NCI-H510A (cell line): ENCODE measurements at regions not wholly inside any gene's neighbourhood (a gene's known extent, or its start where the extent isn't known, plus 50 kb on each side); places are given as distances from the start of the nearest gene placed in this dataset.

Experiments used
- DNase-seq: peaks from one replicate; lab custom pipeline; 2025; lab: John Stamatoyannopoulos, UW

DNA sequence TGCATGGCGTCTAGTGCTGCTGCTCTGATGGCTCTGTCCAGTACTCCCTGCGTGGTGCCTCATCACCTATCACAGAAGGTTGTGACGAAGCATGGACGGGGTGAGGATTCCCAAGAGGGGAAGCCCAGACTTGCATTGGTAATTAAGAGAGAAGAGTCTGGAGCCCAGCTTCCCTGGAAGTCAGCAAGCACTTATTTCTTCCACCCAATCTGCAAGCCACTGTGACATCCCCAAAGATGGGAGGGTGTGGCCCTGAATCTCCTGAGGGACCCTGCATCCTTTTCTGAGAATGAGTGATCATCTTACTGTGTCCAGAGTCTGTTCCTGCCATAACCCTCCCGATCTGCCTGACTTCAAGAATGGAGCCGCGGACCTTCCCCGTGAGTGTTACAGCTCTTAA, 166.7 kb downstream of the PTPN20 start:
- no peak for DNase-seq

DNA sequence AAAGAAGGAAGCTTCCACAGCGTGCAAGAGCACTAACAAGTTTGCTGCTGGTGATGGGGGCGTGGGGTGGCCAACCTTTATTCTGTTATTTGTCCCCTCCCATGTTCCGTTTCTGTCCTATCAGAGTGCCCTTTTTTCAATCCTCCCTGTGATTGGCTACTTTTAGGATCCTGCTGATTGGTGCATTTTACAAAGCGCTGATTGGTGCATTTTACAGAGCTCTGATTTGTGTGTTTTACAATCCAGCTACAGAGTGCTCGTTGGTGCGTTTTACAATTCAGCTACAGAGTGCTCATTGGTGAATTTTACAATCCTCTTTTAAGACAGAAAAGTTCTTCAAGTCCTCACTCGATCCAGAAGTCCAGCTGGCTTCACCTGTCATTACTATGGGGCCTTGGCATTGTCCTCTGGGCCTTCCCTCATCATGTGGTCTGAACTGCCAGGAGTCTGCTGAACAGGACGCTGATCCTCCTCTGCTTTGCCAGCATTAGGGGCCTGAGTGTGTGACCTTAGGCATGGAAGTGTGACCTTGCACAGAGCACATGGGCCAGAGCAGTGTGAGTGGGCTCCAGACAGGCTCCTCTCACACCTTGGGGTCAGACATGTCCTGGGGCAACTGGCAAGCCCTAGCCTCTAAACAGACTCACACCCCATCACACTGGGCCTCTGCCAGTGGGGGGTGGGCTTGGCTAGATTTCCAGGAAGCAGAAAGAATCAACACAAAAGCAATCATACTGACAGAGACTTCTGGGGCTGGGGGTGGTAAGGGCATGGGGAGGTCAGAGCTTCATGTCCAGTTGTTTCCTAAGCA, 167.4 kb downstream of the PTPN20 start:
- no peak for DNase-seq

DNA sequence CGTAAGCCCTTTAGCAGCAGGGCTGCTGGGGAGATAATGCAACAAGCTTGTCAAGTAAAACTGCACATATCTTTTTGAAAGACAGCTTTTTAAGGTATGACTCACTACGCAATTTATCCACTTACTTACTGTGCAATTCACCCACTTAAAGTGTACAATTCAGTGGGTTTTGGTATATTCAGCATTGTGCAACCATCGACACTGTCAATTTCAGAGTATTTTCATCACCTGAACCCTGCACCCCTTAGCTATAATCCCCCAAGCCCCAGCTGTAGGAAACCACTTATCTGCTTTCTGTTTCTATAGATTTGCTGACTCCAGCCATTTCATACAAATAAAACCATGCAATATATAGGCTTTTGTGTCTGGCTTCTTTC, 168.0 kb downstream of the PTPN20 start:
- no peak for DNase-seq

DNA sequence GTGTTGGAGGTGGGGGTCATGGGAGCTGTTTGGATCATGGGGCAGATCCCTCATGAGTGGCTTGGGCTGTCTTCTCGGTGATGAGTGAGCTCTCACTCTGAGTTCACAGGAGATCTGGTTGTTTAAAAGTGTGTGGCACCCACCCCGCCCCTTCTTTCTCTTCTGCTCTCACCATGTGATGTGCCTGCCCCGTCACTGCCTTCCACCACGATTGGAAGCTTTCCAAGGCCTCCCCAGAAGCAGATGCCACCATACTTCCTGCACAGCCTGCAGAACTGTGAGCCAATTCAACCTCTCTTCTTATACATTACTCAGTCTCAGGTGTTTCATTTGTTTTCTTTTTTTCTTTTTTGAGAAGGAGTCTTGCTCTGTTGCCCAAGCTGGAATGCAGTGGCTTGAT, 170.0 kb downstream of the PTPN20 start:
- no peak for DNase-seq

DNA sequence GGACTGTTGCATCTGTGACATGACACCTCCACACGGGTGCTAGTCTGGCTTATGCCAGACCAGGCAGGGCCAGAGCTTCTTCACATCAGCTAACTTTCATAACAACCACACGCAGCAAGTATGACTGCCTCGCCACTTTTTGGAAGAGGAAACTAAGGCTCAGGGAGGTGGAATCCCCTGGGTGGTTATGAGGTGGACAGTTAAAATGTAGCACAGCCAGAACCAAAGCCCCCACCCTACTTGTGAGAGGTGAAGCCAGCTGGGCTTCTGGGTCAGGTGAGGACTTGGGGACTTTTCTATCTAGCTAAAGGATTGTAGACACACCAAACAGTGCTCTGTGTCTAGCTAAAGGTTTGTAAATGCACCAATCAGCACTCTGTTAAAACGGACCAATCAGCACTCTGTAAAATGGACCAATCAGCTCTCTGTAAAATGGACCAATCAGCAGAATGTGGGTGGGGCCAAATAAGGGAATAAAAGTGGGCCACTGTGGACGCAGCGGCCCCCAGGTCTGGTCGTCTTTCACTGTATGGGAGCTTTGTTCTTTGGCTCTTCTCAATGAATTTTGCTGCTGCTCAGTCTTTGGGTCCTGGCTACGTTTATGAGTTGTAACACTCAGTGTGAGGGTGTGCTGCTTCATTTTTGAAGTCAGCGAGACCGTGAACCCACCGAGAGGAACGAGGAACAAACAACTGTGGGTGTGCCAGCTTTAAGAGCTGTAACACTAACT, 171.0 kb downstream of the PTPN20 start:
- DNase-seq = no peak

DNA sequence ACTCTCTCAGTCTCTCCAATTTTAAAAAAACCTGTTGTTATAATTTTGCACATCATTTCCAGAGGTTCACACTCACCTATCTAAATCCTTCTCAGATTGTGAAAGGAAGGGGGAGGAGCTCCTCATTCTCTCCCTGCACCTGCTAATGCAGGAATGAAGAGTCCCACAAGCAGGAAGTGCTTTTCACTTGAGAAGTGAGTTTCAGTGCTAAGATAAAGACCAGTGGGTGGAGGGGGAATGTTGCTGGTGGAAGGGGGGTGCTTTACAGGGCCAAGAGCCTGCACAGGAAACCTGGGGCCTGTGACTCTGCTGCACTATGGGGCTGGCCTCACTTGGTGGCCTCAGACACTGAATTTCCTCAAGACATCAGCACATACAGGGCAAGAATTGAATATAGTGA, 176.4 kb downstream of the PTPN20 start:
- DNase-seq = no peak

DNA sequence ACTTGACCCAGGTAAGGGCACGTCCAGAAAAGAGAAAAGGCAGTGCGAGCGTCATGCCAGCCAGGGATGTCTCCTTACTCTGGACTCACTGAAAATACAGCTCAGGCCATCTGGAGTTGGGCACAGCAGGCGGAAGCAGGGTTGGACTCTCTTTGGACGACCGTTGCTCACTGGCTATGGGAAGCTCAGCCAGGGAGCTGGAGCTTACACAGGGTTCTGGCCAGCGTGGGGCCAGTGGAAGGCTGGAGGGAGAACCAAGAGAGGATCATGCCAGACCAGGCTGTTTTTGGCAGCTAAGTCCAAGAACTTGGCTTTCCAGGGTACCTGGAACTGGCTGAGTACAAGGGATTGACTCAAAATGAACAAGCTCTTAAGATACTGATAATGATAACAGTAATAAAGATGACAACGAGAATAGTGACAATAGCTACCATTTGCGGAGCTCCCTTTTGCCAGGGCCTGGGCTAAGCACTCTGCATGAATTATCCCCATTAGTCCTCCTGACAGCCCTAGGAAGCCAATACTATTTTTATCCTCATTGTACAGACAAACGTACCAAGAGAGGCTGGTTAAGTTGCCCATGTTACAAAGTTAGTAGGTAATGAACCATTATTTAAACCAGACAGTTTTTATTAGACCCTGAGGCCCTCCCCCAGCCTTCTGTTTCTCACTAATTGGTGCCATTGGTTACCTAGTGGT, 177.6 kb downstream of the PTPN20 start:
- DNase-seq = no peak

DNA sequence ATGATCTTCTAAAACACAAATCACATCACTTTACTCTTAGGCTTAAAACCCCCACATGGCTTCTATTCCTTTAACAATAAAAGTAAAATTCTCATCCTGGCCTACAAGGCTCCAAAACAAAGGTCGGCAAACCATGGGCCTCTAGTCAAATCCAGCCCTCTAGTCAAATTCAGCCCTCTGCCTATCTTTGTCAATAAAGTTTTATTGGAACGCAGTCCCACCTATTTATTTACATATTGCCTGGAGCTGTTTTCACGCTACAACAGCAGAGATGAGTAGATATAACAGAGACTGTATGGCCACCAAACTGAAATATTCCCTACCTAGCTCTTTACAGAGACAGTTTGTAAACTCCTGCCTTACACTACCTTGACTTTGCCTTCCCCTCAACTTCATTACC, 178.8 kb downstream of the PTPN20 start:
- DNase-seq = no peak

DNA sequence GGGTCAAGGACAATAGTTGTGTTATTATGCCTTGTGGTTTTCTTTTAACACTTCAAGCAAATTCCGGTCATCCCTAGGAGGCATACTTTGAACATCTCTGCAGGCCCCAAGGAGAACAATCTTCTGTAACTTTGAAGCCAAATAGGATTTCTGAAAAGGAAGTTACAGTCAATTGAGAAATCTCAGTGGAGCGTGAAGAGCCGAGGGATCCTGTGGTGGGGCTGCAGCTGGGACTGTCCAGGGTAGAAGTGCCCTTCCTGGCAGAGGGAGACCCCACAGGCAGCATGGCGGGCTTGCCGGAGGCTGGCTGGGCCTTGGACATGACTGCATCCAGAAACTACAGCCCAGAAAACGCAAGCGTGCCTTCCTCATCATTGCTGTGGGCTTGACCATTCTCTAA, 179.7 kb downstream of the PTPN20 start:
- DNase-seq = no peak

DNA sequence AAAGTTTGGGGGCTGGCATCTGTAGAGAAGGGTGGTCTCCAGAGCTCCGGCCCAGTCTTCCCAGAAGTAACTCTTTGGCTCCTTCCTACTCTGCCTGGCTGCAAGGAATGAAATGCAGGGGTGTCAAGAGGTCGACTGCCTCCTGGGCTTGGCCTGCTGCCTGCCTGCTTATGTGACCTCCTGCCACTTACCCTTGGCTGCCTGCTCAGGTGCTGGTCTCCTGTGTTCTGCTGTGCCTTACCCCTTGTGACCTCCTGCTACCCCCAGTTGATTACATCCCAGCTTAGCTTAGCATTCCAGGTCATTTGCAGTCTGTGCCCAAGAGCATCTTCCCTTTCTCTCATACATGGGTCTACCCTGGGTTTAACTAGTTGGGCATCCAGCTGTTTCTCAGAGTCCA, 180.2 kb downstream of the PTPN20 start:
- no peak for DNase-seq

DNA sequence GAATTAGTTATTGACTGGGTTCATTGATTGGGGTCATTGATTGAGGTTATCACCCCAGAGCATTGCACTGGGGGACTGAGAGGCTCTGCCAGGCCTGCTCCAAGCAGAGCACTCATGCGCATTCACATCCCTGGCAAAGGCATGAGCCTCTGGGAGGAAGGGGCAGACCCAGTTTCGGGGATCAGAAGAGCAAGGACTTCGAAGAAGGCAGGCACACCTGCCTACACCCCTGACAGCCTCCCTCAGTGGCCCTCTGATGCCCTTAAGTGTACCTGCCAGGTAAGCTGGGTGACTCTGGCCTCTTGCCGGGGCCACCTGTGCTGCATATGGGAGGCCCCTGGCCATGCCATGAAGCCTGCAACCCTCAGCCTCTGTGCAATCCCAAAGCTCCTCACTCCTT, 181.1 kb downstream of the PTPN20 start:
- DNase-seq = no peak

DNA sequence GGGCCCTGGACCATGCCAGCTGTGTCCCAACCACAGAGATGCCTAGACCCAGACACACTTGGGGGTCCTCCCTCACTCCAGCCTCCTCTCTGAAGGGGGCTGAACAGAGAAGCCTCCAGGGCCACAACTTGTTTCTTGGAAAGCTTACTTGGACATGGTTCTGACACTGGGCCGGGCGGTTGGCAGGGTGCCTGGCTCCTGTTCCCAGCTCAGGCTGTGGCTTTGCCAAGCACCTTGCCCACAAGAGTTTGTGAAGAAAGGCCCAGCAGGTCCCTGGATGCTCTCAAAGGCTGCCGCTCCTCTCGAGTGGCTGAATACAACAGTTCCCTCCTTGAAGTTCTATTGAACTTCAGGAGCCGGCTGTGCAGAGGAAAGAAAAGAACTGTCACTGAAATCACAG, 181.6 kb downstream of the PTPN20 start:
- DNase-seq = no peak

DNA sequence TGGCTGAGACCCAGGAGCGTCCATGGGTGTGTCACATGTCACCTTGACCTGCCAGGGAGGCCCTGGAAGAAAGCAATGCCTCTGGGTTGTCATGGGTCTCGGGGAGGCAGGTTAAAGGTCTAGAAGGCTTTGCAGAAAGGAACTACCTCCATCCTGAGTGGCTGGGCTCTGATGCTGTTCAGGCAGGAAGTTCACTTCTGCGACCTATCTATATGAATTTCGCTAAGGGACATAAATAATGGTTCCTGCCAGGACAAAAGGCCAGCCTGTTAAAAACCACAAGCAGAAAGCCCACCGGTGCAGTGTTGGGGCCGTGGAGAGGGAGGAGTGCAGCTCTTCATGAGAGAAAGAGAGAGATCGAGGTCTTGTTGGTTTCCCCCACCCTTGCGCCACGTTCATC, 182.9 kb downstream of the PTPN20 start:
- DNase-seq = no peak

DNA sequence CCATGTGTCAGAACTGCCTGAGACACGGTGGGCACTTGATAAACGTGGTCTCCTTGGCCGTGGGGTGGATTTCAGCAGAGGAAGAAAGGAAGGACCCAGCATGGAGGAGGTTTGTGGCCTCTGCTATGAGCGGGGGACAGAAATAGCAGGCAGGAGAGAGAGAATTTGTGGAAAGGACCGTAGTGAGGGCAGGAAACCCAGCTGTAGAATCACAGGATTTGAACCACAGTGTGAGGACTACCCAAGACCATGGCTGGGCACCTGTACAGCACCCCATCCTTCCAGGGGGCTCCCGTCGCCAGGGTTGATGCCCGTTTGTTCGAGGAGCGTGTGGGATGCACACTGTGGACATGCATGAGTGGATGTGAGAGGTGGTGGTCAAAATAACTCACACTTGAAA, 183.4 kb downstream of the PTPN20 start:
- DNase-seq = no peak

DNA sequence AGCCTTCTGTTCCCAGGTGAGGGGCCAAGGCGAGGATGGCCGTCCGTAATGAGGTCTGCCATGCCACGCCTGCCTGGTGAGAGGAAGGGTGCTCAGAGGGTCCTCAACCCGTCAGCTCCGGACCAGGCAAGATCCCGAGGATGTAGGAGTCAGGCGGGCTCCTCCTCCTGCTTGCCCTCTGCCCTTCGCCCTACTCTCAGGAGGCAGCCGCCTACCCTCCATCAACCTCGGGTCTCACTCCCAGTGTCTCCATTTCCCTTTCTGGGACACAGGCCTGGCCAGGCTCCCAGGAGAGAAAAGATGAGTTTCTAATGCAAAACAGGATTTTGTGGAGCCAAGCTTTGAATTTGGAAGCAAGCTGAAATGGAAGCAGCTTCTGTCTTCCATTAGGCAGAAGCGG, 184.0 kb downstream of the PTPN20 start:
- no peak for DNase-seq

DNA sequence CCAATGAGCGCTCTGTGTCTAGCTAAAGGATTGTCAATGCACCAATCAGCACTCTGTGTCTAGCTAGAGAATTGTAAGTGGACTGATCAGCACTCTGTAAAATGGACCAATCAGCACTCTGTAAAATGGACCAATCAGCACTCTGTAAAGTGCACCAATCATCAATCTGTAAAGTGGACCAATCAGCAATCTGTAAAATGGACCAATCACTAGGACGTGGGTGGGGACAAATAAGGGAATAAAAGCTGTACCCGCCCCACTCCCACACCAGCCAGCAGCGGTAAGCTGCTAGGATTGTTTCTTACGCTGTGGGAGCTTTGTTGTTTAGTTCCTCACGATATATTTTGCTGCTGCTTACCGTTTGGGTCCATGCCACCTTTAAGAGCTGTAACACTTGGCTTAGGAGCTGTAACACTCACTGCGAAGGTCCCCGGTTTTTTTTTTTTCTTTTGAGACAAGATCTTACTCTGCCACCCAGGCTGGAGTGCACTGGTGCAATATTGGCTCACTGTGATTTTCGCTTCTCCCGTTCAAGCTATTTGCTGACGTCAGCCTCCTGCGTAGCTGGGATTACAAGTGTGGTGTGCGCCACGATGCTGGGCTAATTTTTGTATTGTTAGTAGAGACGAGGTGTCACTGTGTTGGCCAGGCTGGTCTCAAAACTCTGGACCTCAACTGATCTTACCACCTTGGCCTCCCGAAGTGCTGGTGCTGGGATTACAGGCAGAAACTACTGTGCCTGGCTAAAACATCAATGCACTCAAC, 184.8 kb downstream of the PTPN20 start:
- no peak for DNase-seq

DNA sequence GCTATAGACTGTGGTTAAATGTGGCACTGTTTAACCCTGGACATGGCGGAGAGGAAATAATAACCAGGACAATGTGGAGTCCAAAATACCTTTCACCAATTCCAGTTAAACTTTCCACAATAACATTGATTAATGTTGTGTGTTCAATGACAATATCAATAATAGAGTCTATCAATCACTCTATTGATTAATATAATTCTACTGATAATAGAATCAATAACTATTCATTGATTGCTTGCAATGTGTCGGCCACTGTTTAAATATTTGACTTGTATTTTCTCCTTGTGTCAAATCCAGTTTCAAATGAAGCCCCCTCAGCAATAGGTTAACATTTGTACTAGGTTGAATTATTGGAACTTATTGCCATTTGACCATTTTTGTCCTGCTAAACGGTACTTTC, 187.0 kb downstream of the PTPN20 start:
- DNase-seq = no peak

DNA sequence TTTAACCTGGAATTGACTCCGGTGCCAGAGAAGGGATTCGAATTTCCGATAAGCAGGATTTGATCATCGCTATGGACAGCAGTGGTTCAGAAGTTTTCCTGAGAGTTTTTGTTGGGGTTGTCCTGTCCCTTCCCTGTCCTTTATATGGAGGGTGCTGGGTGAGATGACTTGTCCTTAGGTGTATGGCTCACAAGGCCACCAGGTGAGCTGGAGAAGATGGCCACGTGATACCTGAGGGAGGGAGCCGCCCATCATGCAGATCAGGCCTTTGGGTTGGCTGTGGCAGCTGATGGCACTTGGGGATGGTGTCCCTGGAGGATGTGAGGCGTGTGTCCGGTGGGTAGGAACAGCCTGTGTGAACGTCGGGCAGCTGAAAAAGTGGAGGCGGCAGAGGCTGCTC, 187.7 kb downstream of the PTPN20 start:
- DNase-seq = no peak

DNA sequence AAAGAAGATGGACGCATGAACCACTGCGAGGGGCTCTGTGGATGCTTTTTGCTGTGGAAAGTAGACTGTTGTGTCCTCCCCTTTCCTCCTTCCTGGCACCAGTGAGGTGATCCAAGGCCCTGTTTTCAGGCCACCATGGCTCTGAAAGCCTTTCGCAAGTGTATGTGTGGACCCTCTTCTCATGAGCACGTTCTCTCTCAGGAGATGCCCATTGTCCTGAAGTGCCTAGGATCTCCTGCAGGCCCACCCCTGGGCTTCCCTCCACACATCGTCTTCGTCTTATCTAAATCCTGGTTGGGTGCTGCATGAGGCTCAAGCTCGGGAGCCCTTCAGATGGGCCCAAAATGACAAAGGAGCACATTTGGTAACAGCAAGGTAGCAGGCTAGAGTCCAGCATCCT, 188.2 kb downstream of the PTPN20 start:
- no peak for DNase-seq

DNA sequence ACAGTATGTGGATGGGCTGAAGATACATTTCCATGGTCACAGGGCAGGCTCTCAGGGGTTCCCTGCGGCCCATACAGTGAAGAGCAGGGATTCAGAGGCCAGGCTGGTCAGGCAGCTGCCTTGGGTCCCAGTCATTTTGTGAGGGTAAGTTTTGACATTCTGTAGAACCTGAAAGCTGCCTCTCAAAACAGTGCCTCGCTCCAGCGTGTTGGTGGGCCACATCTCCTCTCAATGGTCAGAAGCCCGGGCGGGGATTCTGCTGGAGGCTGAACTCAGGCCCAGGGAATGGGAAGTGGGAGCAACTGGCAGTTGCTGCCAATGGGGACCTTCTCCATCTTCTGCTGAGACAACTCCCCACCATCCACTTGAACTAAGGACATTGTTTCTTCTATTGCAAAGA, 190.0 kb downstream of the PTPN20 start:
- no peak for DNase-seq

DNA sequence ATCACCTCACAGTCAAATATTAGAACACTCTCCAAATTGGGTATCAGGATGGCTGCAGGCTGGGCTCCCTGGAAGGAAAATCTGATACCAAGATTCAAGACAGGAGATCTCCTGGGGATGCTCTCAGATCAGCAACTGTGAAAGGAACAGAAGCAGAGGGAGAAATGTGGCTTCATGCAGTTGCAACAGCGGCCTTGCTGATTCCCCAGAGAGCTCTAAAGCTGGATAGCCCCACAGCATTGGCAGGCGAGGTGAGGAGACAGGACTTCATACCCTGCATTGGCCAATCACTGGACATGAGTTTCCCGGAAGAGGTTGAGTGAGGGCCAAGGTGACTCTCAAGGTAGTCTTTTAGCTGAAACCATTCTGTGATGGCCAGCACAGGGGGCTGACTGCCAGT, 190.6 kb downstream of the PTPN20 start:
- no peak for DNase-seq

DNA sequence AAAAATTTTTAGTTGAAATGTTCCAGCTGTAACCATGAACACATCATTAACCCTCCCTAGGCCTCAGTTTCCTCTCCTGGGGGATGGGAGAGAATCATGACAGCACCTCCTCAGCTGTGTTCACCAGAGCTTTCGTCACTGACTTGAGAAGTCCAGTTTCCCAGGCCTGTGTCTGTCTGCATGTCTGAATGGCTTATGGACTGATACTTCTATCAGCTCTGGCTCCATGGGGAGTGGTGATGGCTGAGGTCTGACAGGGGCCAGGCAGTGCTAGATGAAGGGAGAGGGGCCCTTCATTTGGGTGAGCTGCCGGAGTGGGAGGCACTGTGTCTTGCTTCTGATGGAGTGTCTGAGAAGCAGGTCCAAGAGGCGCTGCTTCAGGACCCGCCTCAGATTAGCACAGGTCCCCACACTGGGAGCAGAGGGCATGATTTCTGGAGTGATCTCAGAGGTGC, 192.9 kb downstream of the PTPN20 start:
- no peak for DNase-seq
